Activated T-cell treated with anti-CD3 and anti-CD28 coated beads, Interleukin-2, amount 50 U/mL, for 24 hours (primary cell): ENCODE measurements at regions not wholly inside any gene's neighbourhood (a gene's known extent, or its start where the extent isn't known, plus 50 kb on each side); places are given as distances from the start of the nearest gene placed in this dataset.

Source experiments
- DNase-seq: peaks from one replicate; pipeline ENCODE4 v3.0.0-alpha.2; 2020
- H3K27ac Mint-ChIP-seq: 2 replicates; pipeline ENCODE4 v1.8.0; 2020; ENCODE audit warnings: mild to moderate bottlenecking, mixed read lengths
- H3K27me3 Mint-ChIP-seq: 2 replicates; pipeline ENCODE4 v1.8.0; 2020; ENCODE audit warnings: mixed read lengths
- H3K36me3 Mint-ChIP-seq: 2 replicates; pipeline ENCODE4 v1.8.0; 2020; ENCODE audit warnings: low read depth, mixed read lengths
- H3K4me1 Mint-ChIP-seq: 2 replicates; pipeline ENCODE4 v1.8.0; 2020; ENCODE audit warnings: low read depth, mixed read lengths
- H3K4me3 Mint-ChIP-seq: 2 replicates; pipeline ENCODE4 v1.8.0; 2020; ENCODE audit warnings: mild to moderate bottlenecking, moderate library complexity, mixed read lengths
- H3K9me3 Mint-ChIP-seq: 2 replicates; pipeline ENCODE4 v1.8.0; 2020; ENCODE audit warnings: mixed read lengths

DNA sequence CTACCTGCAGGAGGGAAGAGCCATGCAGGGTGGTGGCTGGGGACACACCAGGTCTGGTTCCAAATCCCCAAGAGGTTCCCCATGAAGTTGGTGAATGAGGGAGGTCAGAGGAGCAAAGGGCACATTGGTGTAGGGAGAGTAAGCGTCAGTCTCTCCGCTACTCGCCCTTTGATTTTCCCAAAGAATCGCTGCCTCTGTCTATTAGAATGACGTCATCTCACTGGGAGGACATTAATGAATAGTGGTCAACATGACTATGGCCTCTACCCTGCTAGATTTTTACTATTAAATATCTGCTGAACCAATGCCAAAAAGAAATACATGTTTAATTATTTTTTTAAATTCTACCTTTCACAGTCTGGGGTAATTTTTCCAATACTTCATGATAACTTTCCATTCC is 109.6 kb upstream of the SNTG2 start:
- Mint-ChIP-seq H3K4me3 (no peak overlapping the region), H3K27ac (no peak overlapping the region), H3K9me3 (no peaks in the 10 kb centered on the region), H3K4me1 (no peaks in the 10 kb centered on the region), H3K27me3 (peaks cover 41% of the 10 kb centered on the region), H3K36me3 (no peaks in the 10 kb centered on the region)
- DNase-seq: no peak

DNA sequence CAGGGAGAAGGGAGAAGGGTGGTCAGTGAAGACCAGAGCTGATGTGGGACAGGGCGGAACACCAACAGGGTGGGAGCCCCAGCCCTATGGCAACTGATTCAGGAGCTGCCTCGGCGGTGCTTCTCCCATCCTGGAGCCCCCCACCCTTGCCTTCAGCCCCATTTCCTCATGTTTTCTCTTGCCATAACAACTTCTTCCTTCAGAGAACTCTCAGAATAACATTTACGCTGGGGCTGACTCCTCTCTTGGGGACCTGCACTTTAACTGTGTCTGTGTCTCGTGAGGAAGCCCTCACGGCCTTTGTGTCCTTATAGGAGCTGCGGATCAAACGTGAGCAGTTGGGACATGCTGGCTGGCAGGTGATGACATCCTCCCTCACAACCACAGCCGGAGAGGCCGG is 116.4 kb upstream of the SNTG2 start:
- no peak overlapping the region for H3K27ac Mint-ChIP-seq
- peaks cover 39% of the 10 kb centered on the region for H3K27me3 Mint-ChIP-seq
- H3K4me1 Mint-ChIP-seq: peaks cover 5% of the 10 kb centered on the region
- no peak overlapping the region for H3K4me3 Mint-ChIP-seq
- no peaks in the 10 kb centered on the region for H3K36me3 Mint-ChIP-seq
- no peak for DNase-seq
- no peaks in the 10 kb centered on the region for H3K9me3 Mint-ChIP-seq

DNA sequence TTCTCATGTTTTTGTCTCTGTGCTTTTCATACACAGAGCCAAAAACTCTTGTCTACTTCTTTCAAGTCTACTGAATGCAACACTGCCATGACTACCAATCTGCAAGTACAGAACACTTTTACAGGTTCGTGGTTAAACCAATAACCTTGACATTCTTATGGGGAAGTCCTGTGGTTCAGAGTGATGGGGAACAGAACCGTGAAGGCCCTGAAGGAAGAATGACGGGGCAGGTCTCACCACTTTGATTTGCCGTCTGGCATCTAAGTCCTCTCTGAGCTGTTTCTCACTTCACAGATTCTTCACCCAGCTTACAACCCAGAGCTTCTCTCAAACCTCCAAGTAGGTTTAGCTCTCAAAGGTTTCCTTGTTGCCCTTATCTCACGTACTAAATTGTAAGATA is 117.5 kb upstream of the SNTG2 start:
- H3K36me3 Mint-ChIP-seq: no peaks in the 10 kb centered on the region
- H3K4me3 Mint-ChIP-seq: no peak overlapping the region

DNA sequence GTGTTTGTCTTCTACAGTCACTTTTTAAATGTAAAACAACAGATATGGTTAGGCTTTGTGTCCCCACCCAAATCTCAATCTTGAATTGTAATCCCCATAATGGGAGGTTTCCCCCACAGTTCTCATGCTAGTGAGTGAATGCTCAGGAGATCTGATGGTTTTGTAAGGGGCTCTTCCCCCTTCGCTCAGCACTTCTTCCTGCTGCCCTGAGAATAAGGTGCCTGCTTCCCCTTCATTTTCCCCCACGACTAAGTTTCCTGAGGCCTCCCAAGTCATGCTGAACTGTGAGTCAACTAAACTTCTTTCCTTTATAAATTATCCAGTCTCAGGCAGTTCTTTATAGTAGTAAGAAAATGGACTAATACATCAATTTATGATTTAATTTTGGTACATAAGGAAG is 118.0 kb upstream of the SNTG2 start:
- Mint-ChIP-seq H3K27me3 (peaks cover 23% of the 10 kb centered on the region), H3K27ac (no peak overlapping the region), H3K36me3 (no peaks in the 10 kb centered on the region), H3K9me3 (no peaks in the 10 kb centered on the region), H3K4me3 (no peak overlapping the region), H3K4me1 (peaks cover 5% of the 10 kb centered on the region)
- DNase-seq: no peak

More for the DNA sequence above, 117.5 kb upstream of the SNTG2 start:
- no peaks in the 10 kb centered on the region for H3K9me3 Mint-ChIP-seq
- H3K27ac Mint-ChIP-seq: no peak overlapping the region
- H3K27me3 Mint-ChIP-seq: peaks cover 29% of the 10 kb centered on the region
- DNase-seq: no peak
- peaks cover 5% of the 10 kb centered on the region for H3K4me1 Mint-ChIP-seq

DNA sequence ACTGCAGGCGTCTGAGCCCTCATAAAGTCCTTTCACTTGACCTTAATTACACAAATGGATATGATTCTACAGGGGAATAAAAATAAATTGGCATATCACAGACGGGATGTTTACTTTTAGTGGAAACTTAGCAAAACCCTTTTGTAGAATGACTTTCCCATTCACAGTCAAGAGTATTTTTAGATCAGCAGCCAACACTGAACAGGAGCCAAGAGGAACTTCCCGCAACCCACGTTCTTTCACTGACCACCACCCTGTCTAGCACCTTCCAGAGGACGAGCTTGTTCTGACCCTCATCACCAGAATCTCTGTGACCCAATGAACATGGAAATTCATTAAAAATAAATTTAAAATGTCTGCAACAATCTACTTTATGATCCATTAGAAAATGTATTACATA is 119.0 kb upstream of the SNTG2 start:
- H3K9me3 Mint-ChIP-seq: no peaks in the 10 kb centered on the region
- peaks cover 5% of the 10 kb centered on the region for H3K4me1 Mint-ChIP-seq
- peaks cover 23% of the 10 kb centered on the region for H3K27me3 Mint-ChIP-seq
- no peak for DNase-seq
- no peak overlapping the region for H3K4me3 Mint-ChIP-seq
- no peaks in the 10 kb centered on the region for H3K36me3 Mint-ChIP-seq
- no peak overlapping the region for H3K27ac Mint-ChIP-seq

DNA sequence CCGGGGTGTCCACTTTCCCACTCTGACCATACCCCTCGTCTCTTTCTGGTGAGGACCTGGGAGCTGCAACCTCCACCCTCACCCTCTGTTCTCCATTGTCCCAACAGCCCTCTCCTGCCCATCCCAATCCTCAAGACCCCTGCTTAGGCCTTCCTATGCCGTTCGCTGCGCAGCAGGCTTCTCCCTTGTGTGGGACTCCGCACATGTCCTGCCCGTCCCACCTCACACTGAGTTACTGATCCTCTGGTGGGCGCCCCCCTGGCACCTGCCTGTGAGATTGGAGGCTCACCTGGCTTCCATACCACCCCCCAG is 119.5 kb upstream of the SNTG2 start:
- peaks cover 5% of the 10 kb centered on the region for H3K4me1 Mint-ChIP-seq
- no peak overlapping the region for H3K4me3 Mint-ChIP-seq
- H3K27me3 Mint-ChIP-seq: peaks cover 23% of the 10 kb centered on the region
- H3K27ac Mint-ChIP-seq: no peak overlapping the region
- H3K36me3 Mint-ChIP-seq: no peaks in the 10 kb centered on the region
- DNase-seq: no peak
- no peaks in the 10 kb centered on the region for H3K9me3 Mint-ChIP-seq

DNA sequence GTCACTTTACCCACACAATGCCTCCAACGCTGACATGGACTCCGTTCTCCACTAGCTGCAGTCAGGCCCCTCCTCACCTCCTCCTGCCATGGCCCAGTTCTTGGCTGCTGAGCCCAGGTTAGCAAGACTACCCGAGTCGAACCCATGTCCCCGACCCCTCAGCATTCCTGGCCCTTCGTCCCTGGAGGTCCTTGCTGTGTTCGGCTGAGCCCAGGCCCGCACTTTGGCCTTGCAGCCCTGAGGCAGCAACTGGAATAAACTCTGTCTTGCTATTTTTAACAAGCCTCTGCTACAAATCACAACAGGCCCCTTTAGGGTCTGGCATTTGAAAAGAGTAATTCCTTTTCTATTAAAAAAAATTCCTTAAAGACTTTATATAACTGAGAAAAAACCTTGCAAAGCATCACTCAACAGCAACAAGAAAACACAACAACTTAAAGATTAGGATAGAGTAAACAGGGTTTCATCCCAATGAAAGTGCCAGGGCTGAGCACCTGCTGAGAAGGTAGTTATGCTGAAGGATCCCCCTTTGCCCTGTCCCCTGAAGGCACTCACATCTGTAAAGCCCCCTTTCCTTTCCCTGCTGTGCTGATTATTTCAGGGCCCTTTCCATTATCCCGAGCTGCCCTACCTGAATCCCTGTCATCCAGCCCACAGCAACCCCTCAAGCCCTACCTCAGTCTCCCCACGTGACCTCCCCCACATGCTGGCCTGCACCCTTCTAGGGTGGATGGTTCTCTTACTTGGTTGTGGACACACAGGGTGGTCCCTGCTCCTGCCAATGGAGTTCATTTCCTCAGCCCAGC is 120.0 kb upstream of the SNTG2 start:
- Mint-ChIP-seq H3K9me3 (no peaks in the 10 kb centered on the region), H3K27me3 (peaks cover 23% of the 10 kb centered on the region), H3K36me3 (no peaks in the 10 kb centered on the region), H3K4me3 (no peak overlapping the region), H3K4me1 (peaks cover 5% of the 10 kb centered on the region), H3K27ac (no peak overlapping the region)
- no peak for DNase-seq

DNA sequence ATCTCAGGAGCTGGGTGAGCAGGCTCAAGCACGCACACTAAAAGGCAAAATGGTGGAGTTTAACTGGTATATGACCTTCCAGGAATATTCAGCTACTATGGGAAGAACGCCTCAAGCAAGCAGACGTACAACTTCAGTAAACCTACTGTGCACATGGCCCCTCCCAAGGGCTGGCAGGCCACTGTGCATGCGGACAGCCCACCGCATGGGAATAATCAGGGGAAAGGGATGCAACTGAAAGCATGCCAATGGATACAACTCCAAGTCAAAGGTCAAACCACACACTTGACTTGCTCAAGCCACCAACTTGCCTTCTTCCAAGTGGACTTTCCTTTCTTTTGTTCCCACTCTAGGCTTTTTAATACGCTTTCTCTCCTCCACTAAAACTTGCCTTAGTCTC is 121.6 kb upstream of the SNTG2 start:
- peaks cover 5% of the 10 kb centered on the region for H3K4me1 Mint-ChIP-seq

DNA sequence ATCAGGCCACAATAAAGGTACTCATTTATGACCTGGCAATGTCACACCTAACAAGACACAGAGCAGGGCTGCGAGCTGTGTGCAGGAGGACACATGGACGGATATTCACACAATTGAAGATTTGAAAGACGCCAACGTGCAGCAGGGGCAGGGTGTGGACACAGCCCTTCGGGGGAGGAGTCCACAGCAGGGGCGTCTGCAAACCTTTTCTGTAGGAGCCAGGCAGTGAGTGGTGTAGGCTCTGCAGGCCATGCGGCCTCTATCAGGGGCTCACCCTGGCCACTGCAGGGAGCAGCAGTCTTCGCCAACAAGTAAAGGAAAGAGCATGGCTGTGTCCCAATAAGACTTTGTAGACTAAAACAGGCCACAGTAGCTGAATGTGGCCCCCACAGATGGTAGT is 125.7 kb upstream of the SNTG2 start:
- Mint-ChIP-seq H3K27me3 (peaks cover 2% of the 10 kb centered on the region), H3K4me3 (no peak overlapping the region), H3K27ac (no peak overlapping the region), H3K9me3 (no peaks in the 10 kb centered on the region), H3K4me1 (no peaks in the 10 kb centered on the region), H3K36me3 (no peaks in the 10 kb centered on the region)
- DNase-seq: no peak

More for the DNA sequence above, 121.6 kb upstream of the SNTG2 start:
- Mint-ChIP-seq H3K9me3 (no peaks in the 10 kb centered on the region), H3K4me3 (no peak overlapping the region), H3K36me3 (no peaks in the 10 kb centered on the region), H3K27ac (no peak overlapping the region), H3K27me3 (peaks cover 18% of the 10 kb centered on the region)
- DNase-seq: no peak

DNA sequence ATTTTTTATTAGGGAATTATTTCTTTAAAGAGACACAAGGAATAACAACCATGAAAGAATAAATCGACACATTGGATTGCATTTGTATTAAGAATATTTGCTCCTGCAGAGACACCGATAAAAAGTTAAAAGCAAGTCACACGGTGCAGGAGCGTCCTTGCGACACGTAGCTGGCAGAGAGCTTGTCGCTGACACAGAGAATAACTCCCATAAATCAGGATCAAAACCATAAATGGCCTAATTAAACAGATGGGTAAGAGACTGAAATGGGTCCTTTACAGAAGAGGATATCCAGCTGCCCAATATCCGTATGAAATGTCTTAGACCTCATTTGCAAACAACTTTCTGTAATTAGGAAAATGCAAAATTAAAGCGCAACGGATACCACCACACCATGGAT is 126.1 kb upstream of the SNTG2 start:
- DNase-seq: no peak
- Mint-ChIP-seq H3K27me3 (peaks cover 2% of the 10 kb centered on the region), H3K36me3 (no peaks in the 10 kb centered on the region), H3K9me3 (no peaks in the 10 kb centered on the region), H3K4me1 (no peaks in the 10 kb centered on the region), H3K27ac (no peak overlapping the region), H3K4me3 (no peak overlapping the region)

DNA sequence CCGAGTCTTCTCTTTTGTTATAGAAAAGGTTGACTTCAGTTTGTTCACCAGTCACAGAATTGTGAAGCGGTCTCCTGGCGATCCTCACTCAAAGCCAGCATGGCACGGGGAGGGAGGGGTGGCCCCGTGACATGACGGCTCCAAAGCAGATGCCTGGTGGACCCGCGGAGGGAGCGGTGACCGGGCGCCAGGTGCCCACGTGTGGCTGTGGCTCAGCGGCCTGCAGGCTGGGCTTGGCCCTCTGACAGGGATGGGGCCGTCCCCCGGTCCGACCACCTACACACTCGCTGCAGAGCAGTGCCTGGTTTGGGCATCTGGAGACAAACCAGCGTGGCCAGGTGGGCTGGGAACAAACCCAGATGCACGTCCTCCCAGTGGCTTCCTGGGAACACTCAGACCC is 129.1 kb upstream of the SNTG2 start:
- Mint-ChIP-seq H3K27me3 (no peaks in the 10 kb centered on the region), H3K4me1 (no peaks in the 10 kb centered on the region), H3K27ac (no peak overlapping the region), H3K36me3 (no peaks in the 10 kb centered on the region), H3K4me3 (no peak overlapping the region), H3K9me3 (no peaks in the 10 kb centered on the region)
- no peak for DNase-seq

DNA sequence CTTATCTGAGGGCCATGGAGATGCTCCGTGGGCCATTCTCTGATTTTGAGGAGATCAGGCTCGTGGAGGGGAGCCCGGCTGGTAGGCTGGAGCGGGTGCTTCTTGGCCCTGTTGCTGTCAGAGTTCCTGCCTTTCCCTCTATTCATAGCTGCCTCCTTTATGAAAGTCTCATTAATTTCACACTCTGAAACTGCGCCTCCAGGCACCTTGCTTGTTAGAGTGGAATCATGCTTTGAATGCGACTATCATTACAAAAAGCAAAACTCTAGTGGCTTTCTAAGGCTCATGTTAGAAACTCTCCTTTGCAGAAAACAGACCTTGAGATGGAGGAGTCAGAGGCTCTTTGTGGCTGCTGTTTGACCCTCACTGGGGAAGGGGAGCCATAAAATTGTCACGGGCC is 131.0 kb upstream of the SNTG2 start:
- no peaks in the 10 kb centered on the region for H3K36me3 Mint-ChIP-seq
- no peaks in the 10 kb centered on the region for H3K9me3 Mint-ChIP-seq
- no peak overlapping the region for H3K27ac Mint-ChIP-seq
- DNase-seq: no peak
- H3K27me3 Mint-ChIP-seq: no peaks in the 10 kb centered on the region
- H3K4me1 Mint-ChIP-seq: no peaks in the 10 kb centered on the region
- no peak overlapping the region for H3K4me3 Mint-ChIP-seq

DNA sequence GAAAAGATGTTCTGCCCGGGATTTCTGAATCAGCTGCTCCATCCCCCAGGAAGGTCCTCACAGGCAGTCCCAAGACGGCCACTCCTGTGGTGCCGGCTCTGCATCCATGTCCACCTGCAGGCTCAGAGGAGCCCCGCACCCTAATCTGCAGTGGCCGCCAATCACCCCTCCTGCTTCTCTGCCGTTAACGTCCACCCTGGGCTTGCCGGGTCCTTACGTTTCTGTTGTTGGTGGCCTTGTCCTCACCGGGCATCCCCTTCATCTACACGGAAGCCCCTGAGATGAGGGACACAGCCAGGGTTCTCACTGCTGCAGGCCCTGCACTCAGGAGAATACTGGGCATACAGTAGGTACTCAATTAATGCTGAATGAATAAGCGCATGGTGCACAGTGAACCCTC is 131.5 kb upstream of the SNTG2 start:
- no peak overlapping the region for H3K4me3 Mint-ChIP-seq
- no peak for DNase-seq
- no peaks in the 10 kb centered on the region for H3K9me3 Mint-ChIP-seq
- no peaks in the 10 kb centered on the region for H3K4me1 Mint-ChIP-seq
- H3K27me3 Mint-ChIP-seq: no peaks in the 10 kb centered on the region
- no peaks in the 10 kb centered on the region for H3K36me3 Mint-ChIP-seq
- no peak overlapping the region for H3K27ac Mint-ChIP-seq

DNA sequence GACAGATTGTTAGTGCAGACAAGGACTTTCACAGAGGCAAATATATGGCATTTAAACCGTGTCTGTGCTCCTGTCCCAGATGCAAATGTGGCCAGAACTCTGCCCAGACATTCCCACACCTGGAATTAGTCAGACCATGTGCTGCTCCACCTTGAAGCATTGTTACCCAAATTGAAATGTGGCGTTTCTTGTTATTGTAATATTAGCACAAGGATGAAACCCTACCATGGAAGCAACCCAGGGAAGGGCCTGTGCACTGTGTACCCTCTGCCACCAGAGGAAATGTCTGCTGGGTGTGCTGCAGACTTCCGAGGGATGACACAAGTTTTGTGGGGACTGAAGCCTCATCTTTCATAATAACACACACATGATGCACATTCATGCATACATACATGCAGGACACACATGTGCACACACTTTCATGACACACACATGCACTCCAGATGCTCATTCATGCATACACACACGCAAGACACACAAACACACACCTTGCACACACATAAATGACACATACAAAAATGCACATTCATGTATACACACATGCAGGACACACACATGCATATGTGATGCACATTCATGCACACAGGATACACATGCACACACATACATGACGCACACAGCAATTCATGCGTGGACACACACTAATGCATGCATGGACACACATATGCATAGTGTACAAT is 133.2 kb upstream of the SNTG2 start:
- H3K4me3 Mint-ChIP-seq: no peak overlapping the region
- no peaks in the 10 kb centered on the region for H3K27me3 Mint-ChIP-seq
- no peaks in the 10 kb centered on the region for H3K36me3 Mint-ChIP-seq
- DNase-seq: no peak
- no peaks in the 10 kb centered on the region for H3K4me1 Mint-ChIP-seq
- H3K9me3 Mint-ChIP-seq: no peaks in the 10 kb centered on the region
- H3K27ac Mint-ChIP-seq: no peak overlapping the region

DNA sequence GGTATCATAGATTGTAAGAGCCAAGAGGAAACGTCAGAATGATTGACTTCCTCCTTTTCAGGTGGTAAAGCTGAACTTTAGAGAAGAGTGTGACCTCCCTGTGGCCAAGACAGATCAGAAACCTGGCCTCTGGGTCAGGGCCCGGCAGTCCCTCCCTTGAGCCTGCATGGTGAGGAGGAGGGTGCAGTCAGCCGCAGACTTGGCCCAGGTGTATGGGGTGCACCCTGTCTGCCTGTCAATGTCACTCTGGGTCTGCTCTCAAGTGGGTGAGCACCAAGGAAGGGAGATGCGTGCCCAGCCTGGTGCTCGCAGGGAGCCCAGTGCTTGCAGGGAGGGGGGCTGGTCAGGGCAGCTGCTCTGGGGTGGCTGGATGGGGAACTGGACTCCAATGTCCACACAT is 134.4 kb upstream of the SNTG2 start:
- no peak for DNase-seq
- no peak overlapping the region for H3K4me3 Mint-ChIP-seq
- no peaks in the 10 kb centered on the region for H3K27me3 Mint-ChIP-seq
- H3K27ac Mint-ChIP-seq: no peak overlapping the region
- no peaks in the 10 kb centered on the region for H3K36me3 Mint-ChIP-seq
- H3K9me3 Mint-ChIP-seq: no peaks in the 10 kb centered on the region
- no peaks in the 10 kb centered on the region for H3K4me1 Mint-ChIP-seq
